Endodermal cell (in vitro differentiated cells): ENCODE measurements at regions not wholly inside any gene's neighbourhood (a gene's known extent, or its start where the extent isn't known, plus 50 kb on each side); places are given as distances from the start of the nearest gene placed in this dataset.

Experiments used
- DNase-seq: peaks from one replicate; pipeline ENCODE4 v3.0.0-alpha.2; 2017
- H3K27ac ChIP-seq: 2 replicates; pipeline ENCODE4 v1.5.1; 2013; ENCODE audit warnings: mild to moderate bottlenecking, low read depth, low read length, moderate library complexity
- H3K27me3 ChIP-seq: 2 replicates; pipeline ENCODE4 v1.6.1; 2013; ENCODE audit warnings: mild to moderate bottlenecking, low read length, moderate library complexity; ENCODE audit not compliant: insufficient read depth, control insufficient read depth, poor library complexity, severe bottlenecking
- H3K36me3 ChIP-seq: 2 replicates; pipeline ENCODE4 v1.7.0; 2013; ENCODE audit warnings: mild to moderate bottlenecking, low read length, moderate library complexity; ENCODE audit not compliant: control insufficient read depth, insufficient read depth
- H3K4me1 ChIP-seq: one replicate; pipeline ENCODE4 v1.7.0; 2013; ENCODE audit warnings: low read length; ENCODE audit not compliant: control insufficient read depth, insufficient read depth
- H3K4me3 ChIP-seq: 2 replicates; pipeline ENCODE4 v1.5.1; 2013; ENCODE audit warnings: mild to moderate bottlenecking, low read length, moderate library complexity
- H3K9ac ChIP-seq: 2 replicates; pipeline ENCODE4 v1.6.1; 2013; ENCODE audit warnings: mild to moderate bottlenecking, low read length, moderate library complexity; ENCODE audit not compliant: poor library complexity, severe bottlenecking; ENCODE audit errors: extremely low read depth
- H3K9me3 ChIP-seq: 2 replicates; pipeline ENCODE4 v1.6.1; 2013; ENCODE audit warnings: mild to moderate bottlenecking, low read length, moderate library complexity; ENCODE audit not compliant: control insufficient read depth
- H3K27ac Mint-ChIP-seq: 2 replicates; pipeline ENCODE4 v1.8.0; 2020; ENCODE audit warnings: mixed read lengths
- H3K27me3 Mint-ChIP-seq: 2 replicates; pipeline ENCODE4 v1.8.0; 2021; ENCODE audit warnings: mild to moderate bottlenecking, mixed read lengths; ENCODE audit not compliant: insufficient read depth
- H3K36me3 Mint-ChIP-seq: 2 replicates; pipeline ENCODE4 v1.8.0; 2020; ENCODE audit warnings: low read depth, mixed read lengths
- H3K4me1 Mint-ChIP-seq: 2 replicates; pipeline ENCODE4 v1.8.0; 2020; ENCODE audit warnings: mixed read lengths
- H3K4me3 Mint-ChIP-seq: 2 replicates; pipeline ENCODE4 v1.8.0; 2020; ENCODE audit warnings: mild to moderate bottlenecking, moderate library complexity, mixed read lengths
- H3K9me3 Mint-ChIP-seq: 2 replicates; pipeline ENCODE4 v1.8.0; 2020; ENCODE audit warnings: mild to moderate bottlenecking, mixed read lengths
- WGBS, 2 experiments: methylation state at CpG; one replicate each; pipeline versions ENCODE4 v1.1.5 to v1.1.7; 2013; ENCODE audit warnings: missing lambda C conversion rate in 2 of 2, mixed read lengths in 1 of 2; ENCODE audit not compliant: insufficient coverage in 1 of 2, insufficient read length in 1 of 2; 5-methylcytosine and 5-hydroxymethylcytosine counted together
- TF ChIP-seq, protein P1 (sequence below): fragments of 200-600 bp; sonication (generic); conservative IDR thresholded peaks from 2 replicates; pipeline ENCODE4 v1.5.0; 2021; ENCODE audit warnings: antibody characterized with exemption, mild to moderate bottlenecking

DNA sequence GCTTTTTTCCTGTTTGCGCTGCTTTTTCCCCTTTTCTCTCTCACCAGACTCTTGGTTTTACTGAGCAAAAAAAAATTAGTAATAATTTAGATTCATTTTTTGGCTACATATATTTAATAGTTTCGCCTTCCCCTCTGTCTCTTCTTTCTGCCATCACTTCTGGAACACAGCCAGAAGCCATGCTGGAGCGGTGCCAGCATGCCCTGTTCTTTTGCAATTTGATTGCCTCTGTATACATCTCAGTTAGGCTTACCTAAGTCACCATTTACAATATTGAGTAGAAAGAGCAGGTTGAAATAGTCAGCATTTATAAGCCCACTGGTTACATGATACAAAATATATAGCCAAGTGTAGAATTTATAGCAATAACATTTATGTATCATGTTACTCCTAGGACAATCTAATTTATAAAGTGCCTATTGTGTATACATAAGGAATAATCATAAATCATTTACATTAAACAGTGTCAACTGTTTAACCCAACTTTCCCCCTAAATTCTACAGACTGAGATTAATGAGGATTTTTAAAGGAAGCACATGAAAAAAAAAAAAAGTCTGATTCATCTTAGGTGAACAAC lies 413.8 kb upstream of the SOX5 start:
- H3K36me3 Mint-ChIP-seq: no peaks in the 10 kb centered on the region
- TF ChIP-seq, protein P1, sequence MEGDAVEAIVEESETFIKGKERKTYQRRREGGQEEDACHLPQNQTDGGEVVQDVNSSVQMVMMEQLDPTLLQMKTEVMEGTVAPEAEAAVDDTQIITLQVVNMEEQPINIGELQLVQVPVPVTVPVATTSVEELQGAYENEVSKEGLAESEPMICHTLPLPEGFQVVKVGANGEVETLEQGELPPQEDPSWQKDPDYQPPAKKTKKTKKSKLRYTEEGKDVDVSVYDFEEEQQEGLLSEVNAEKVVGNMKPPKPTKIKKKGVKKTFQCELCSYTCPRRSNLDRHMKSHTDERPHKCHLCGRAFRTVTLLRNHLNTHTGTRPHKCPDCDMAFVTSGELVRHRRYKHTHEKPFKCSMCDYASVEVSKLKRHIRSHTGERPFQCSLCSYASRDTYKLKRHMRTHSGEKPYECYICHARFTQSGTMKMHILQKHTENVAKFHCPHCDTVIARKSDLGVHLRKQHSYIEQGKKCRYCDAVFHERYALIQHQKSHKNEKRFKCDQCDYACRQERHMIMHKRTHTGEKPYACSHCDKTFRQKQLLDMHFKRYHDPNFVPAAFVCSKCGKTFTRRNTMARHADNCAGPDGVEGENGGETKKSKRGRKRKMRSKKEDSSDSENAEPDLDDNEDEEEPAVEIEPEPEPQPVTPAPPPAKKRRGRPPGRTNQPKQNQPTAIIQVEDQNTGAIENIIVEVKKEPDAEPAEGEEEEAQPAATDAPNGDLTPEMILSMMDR: no peak
- peaks cover 23% of the 10 kb centered on the region for H3K4me1 Mint-ChIP-seq
- H3K9me3 Mint-ChIP-seq: no peaks in the 10 kb centered on the region
- Histone ChIP-seq H3K27me3 (no peaks in the 10 kb centered on the region), H3K36me3 (no peaks in the 10 kb centered on the region), H3K9ac (no peak overlapping the region), H3K4me1 (no peaks in the 10 kb centered on the region), H3K9me3 (no peaks in the 10 kb centered on the region), H3K4me3 (no peak overlapping the region), H3K27ac (no peak overlapping the region)
- no peaks in the 10 kb centered on the region for H3K27me3 Mint-ChIP-seq
- H3K27ac Mint-ChIP-seq: no peak overlapping the region
- no peak for DNase-seq
- H3K4me3 Mint-ChIP-seq: no peak overlapping the region
- WGBS, 2 experiments: 97% methylated on average over 3 of the region's 3 CpGs; no CpG with 5 or more reads in 1 of the 2 experiments

DNA sequence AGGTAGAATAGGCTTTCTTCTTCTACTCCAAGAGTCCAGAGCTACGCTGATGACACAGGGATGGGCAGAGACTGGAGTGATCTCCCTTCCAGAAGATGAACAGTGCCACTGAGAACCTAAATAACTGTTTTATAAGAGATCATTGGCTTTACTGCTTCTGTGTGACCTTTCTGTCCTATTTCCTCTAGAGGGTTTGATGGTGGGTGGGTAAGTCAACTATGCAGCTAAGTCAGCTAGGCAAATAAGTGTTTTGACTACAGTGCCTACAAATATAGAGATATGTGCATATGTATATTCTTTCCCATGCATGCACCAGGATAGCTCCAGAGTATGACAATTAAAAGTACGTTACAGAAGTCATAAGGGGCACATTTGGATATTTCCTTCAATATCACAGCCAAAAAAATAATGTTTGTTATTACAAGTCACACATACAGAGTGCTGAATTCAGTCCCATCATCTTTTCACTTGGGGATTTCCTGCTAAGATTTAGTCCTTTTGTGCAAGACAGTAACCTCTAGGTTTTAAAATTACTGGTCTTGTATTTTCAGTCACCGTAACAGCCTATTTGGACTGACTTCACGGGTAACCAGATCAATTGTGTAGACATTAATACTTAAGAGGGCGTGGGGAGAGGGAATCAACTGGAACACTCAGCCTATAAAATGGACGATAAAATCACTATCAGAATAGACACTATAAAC lies 412.6 kb upstream of the SOX5 start:
- H3K27me3 Mint-ChIP-seq: no peaks in the 10 kb centered on the region
- no peak overlapping the region for H3K4me3 Mint-ChIP-seq
- Histone ChIP-seq H3K9ac (no peak overlapping the region), H3K9me3 (no peaks in the 10 kb centered on the region), H3K4me1 (no peaks in the 10 kb centered on the region), H3K36me3 (no peaks in the 10 kb centered on the region), H3K27ac (no peak overlapping the region), H3K4me3 (no peak overlapping the region), H3K27me3 (no peaks in the 10 kb centered on the region)
- TF ChIP-seq, protein P1: no peak
- no peaks in the 10 kb centered on the region for H3K36me3 Mint-ChIP-seq
- no peak for DNase-seq
- H3K4me1 Mint-ChIP-seq: peaks cover 23% of the 10 kb centered on the region
- no peak overlapping the region for H3K27ac Mint-ChIP-seq
- no peaks in the 10 kb centered on the region for H3K9me3 Mint-ChIP-seq
- 94 to 100% methylated on average over 3 to 6 of the region's 6 CpGs for WGBS, 2 experiments

DNA sequence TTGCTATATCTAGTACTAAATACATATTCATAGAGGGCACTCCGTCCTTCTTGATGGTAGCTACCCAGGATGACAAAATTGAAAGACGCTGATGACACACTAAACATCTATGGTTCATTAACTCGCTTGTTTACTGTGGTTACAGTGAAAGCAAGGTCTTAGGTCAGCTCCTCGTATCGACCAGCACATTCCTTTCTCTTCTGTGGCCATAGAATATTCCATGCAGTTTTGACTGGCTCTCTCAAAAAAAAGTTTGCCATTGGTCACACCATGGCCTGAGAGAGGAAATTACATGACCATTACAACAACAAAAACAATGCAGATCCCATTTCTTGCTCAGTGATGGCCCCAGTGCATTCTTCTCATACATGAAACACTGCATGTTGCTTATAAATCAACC lies 411.4 kb upstream of the SOX5 start:
- H3K4me3 ChIP-seq: no peak overlapping the region
- Mint-ChIP-seq H3K27ac (no peak overlapping the region), H3K9me3 (no peaks in the 10 kb centered on the region), H3K4me3 (no peak overlapping the region), H3K36me3 (no peaks in the 10 kb centered on the region), H3K27me3 (no peaks in the 10 kb centered on the region), H3K4me1 (peaks cover 23% of the 10 kb centered on the region)
- WGBS, 2 experiments: 88 to 91% methylated on average over 3 to 5 of the region's 5 CpGs
- no peak for DNase-seq
- H3K27ac ChIP-seq: no peak overlapping the region
- no peak overlapping the region for H3K9ac ChIP-seq
- TF ChIP-seq, protein P1: no peak
- H3K27me3 ChIP-seq: no peaks in the 10 kb centered on the region
- H3K4me1 ChIP-seq: no peaks in the 10 kb centered on the region
- H3K36me3 ChIP-seq: no peaks in the 10 kb centered on the region
- no peaks in the 10 kb centered on the region for H3K9me3 ChIP-seq
